Lower lobe of right lung (tissue), 2 donors: ENCODE measurements at regions not wholly inside any gene's neighbourhood (a gene's known extent, or its start where the extent isn't known, plus 50 kb on each side); places are given as distances from the start of the nearest gene placed in this dataset.

Experiments used
- ATAC-seq, 2 donors: fragments of 200-7000 bp; cut with Tn5 transposase; one replicate each; pipeline ENCODE4 v1.9.1; 2020 to 2022; ENCODE audit warnings: mild to moderate bottlenecking in 2 of 2, moderate library complexity in 2 of 2
- DNase-seq: peaks from one replicate; pipeline ENCODE4 v3.0.0-alpha.2; 2020
- H3K27ac ChIP-seq: fragments of 200-600 bp; one replicate; pipeline ENCODE4 v1.8.0; 2022
- H3K27me3 ChIP-seq: fragments of 200-600 bp; one replicate; pipeline ENCODE4 v1.8.0; 2022; ENCODE audit warnings: low read depth
- H3K36me3 ChIP-seq: fragments of 200-600 bp; one replicate; pipeline ENCODE4 v1.8.0; 2022; ENCODE audit warnings: mild to moderate bottlenecking
- H3K4me1 ChIP-seq: fragments of 200-600 bp; one replicate; pipeline ENCODE4 v1.8.0; 2022
- H3K4me3 ChIP-seq: fragments of 200-600 bp; one replicate; pipeline ENCODE4 v1.8.0; 2022; ENCODE audit warnings: mild to moderate bottlenecking
- H3K9me3 ChIP-seq: fragments of 200-600 bp; one replicate; pipeline ENCODE4 v1.8.0; 2022
- intact Hi-C: fragments of 100-400 bp; cut with DNase I; formaldehyde crosslinking; loops from one replicate; pipeline ENCODE4 v1.11.0; 2022
- TF ChIP-seq, protein P1 (sequence below): fragments of 200-600 bp; IDR thresholded peaks from one replicate; pipeline ENCODE4 v1.8.0; 2022; ENCODE audit warnings: antibody characterized with exemption, mild to moderate bottlenecking
- donor health status: DM: no; HTN: yes; CAD: no; lungs with severe emphysema.

DNA sequence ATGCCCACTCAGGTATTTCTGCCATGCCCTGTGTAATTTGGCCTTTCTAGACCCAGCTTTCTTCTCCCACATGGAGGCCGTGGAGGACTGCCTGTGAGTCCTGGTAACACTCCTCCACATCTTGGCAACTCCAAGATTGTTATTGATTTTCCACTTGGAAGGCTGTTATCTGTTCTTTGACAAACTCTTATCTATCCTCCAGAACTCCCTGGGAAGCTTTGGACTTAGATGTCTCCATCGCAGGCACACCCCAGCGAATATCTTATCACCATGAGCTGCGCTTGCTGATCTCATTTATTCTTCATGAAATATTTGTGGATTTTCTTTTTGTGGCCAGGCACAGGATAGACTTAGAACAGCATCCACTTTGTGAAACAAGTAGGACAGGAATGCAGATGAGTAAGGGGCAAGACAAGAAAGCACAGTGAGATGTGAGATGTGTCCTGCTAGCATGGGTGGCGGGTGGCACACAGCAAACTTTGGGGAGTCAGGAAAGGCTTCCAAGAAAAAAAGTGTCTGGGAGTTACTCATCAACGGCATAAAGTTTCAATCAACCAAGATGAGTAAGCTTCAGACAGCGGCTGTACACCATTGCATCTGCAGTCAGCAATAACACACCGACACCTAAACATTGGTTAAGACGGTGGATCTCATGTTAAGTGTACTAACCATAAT, 84.5 kb upstream of the IRS2 start:
- TF ChIP-seq, protein P1, sequence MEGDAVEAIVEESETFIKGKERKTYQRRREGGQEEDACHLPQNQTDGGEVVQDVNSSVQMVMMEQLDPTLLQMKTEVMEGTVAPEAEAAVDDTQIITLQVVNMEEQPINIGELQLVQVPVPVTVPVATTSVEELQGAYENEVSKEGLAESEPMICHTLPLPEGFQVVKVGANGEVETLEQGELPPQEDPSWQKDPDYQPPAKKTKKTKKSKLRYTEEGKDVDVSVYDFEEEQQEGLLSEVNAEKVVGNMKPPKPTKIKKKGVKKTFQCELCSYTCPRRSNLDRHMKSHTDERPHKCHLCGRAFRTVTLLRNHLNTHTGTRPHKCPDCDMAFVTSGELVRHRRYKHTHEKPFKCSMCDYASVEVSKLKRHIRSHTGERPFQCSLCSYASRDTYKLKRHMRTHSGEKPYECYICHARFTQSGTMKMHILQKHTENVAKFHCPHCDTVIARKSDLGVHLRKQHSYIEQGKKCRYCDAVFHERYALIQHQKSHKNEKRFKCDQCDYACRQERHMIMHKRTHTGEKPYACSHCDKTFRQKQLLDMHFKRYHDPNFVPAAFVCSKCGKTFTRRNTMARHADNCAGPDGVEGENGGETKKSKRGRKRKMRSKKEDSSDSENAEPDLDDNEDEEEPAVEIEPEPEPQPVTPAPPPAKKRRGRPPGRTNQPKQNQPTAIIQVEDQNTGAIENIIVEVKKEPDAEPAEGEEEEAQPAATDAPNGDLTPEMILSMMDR = no peak
- Histone ChIP-seq H3K27ac (peak overlapping the region; percentile 60), H3K4me1 (peaks cover 15% of the 10 kb centered on the region), H3K4me3 (no peak overlapping the region), H3K9me3 (no peaks in the 10 kb centered on the region), H3K27me3 (no peaks in the 10 kb centered on the region), H3K36me3 (no peaks in the 10 kb centered on the region)
- DNase-seq = no peak
- ATAC-seq = no peak
- intact Hi-C loops = no loop called here

- intact Hi-C loops = no loop called here
- Histone ChIP-seq H3K9me3 (no peaks in the 10 kb centered on the region), H3K4me3 (peak overlapping the region; percentile 45)
These were observed 83.9 kb upstream of the IRS2 start for GRCh38 chr13:109870274-109870673.

DNA sequence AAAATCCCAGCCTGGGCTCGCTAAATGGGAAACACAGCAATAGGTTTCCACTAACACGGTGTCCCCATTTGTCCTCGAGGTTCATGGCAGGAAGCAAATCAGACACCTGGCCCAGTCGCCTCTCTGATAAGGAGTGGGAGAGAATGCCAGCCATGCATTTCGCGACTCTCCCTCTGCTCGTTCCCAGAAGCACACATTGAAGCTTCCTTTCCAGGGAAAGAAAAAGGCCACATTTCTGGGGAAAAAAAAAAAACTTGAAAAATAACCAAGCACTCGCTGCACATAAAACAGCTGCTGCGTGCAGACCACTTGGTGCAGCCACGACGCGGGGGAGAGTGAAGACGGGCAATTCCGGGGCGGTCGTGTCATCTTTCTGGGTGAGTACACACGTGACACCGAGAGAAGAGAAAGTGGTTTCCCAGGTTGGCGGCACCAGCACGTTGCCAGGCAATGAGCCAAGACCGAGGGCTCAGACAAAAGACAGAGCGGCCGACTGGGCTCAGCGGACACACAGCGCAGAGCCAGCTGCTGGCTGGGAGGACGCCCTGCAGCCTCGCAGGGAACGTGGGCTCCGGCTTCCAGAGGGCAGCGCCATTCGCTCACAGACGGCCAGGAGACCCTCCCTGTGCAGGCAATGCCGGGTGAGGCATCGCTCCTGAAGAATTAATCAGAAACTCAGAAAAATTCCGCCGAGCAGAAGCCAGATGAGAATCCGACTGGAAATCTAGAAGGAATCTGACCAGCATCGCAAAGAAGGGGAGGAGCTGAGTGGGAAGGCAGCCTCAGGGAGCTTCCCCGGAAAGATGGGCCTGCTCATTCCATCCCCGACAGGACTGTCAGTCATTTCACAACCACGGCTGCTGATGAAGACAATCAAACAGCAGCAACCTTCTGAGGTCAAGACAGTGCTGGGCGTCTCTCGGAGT, 83.2 kb upstream of the IRS2 start:
- no peaks in the 10 kb centered on the region for H3K9me3 ChIP-seq
- peak overlapping the region; percentile 45 for H3K4me3 ChIP-seq
- intact Hi-C loops = no loop called here
- no peaks in the 10 kb centered on the region for H3K27me3 ChIP-seq
- peaks cover 11% of the 10 kb centered on the region for H3K4me1 ChIP-seq
- TF ChIP-seq, protein P1 = peak; percentile 30
- DNase-seq = peak; percentile 75
- peak; percentile 84 to 86 for ATAC-seq
- H3K36me3 ChIP-seq = no peaks in the 10 kb centered on the region
- peak overlapping the region; percentile 60 for H3K27ac ChIP-seq

More at GRCh38 chr13:109870274-109870673, 83.9 kb upstream of the IRS2 start:
- DNase-seq (no peak), ATAC-seq (no peak)
- Histone ChIP-seq H3K4me1 (peaks cover 11% of the 10 kb centered on the region), H3K27me3 (no peaks in the 10 kb centered on the region), H3K36me3 (no peaks in the 10 kb centered on the region), H3K27ac (peak overlapping the region; percentile 60)
- TF ChIP-seq, protein P1 = no peak

GRCh38 chr13:109868578-109869311, 82.4 kb upstream of the IRS2 start:
- peak; percentile 9 to 42 for ATAC-seq
- TF ChIP-seq, protein P1 = no peak
- peaks cover 11% of the 10 kb centered on the region for H3K4me1 ChIP-seq
- H3K36me3 ChIP-seq = no peaks in the 10 kb centered on the region
- intact Hi-C loops = no loop called here
- H3K27me3 ChIP-seq = no peaks in the 10 kb centered on the region
- no peak overlapping the region for H3K27ac ChIP-seq
- DNase-seq = no peak
- no peaks in the 10 kb centered on the region for H3K9me3 ChIP-seq
- H3K4me3 ChIP-seq = no peak overlapping the region

DNA sequence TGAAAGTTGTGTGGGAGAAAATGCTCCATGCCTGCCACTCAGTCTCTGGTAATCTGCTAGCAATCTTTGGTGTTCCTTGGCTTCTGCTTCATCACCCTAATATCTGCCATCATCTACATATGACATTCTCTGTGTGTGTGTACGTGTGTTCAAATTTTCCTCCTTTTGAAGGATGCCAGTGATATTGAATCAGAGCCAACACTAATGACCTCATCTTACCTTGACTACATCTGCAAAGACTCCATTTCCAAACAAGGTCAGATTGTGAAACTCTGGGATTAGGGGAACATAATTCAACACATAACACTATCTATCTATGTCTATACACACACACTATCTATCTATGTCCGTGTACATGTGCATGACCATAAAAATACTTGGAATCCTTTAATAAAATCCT, 81.4 kb upstream of the IRS2 start:
- intact Hi-C loops = no loop called here
- Histone ChIP-seq H3K36me3 (no peaks in the 10 kb centered on the region), H3K27me3 (no peaks in the 10 kb centered on the region), H3K4me3 (no peak overlapping the region), H3K4me1 (peaks cover 17% of the 10 kb centered on the region), H3K9me3 (no peaks in the 10 kb centered on the region), H3K27ac (no peak overlapping the region)
- ATAC-seq (no peak), DNase-seq (no peak)
- TF ChIP-seq, protein P1 = no peak
